NOMO-1 (cell line): ENCODE measurements at regions not wholly inside any gene's neighbourhood (a gene's known extent, or its start where the extent isn't known, plus 50 kb on each side); places are given as distances from the start of the nearest gene placed in this dataset.

ENCODE experiments used
- DNase-seq, 2 experiments: peaks; one replicate each; lab custom pipeline; 2025; ENCODE audit not compliant: unreplicated experiment in 2 of 2; lab: John Stamatoyannopoulos, UW

DNA sequence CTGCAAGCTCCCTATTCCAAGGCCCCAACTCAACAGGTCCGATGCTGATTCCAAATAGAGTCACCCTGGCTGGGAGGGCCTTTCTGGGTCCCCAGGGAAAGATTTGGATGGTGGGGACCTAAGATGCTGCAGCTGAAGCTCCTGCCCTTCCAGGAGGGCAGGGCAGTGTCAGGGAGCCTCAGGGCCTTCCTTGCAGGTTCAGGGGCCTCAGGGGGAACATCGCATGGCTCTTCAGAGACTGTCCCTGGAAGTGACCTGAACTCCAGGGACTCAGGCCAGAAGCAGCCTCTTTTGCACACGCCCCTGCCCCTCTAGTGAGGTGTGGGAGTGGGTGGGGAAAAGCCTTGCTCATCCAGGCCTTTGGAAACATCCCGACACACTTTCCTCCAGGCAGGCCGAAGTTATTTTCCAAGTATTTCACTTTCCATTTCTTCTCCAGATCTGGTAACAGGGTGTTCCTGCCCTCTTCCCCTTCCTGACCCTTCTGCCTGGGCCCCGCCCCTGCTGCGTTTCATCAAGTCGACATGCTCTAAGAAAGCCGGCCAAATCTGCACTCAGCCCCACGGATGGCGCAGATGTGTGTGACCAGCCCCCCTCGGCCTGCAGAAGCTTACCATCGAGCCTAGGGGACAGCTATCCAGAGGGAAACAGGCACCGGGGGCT is 159.5 kb downstream of the FGF18 start:
- DNase-seq, result no peak

DNA sequence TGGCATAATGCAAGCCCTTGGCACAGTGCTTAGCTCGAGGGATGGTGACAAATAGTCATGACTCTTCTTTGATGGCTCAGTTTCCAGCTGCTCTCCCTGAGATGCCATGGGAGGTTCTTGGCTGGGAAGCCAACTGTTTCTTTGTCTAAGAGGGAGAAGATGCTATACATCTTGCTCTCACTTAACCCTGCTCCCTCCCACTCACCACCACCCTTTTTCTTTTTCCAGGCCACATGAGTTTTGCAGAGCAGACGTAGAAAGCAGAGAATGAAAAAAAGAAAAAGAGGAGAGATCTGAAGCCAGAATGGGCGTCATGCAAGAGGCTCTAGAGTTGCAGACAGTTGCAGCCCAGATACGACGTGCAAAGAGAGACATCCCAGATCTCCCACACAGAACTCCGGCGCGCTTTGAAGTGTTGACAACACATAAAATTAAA is 160.5 kb downstream of the FGF18 start:
- DNase-seq, result no peak

GRCh38 chr5:171580502-171581265 is 161.2 kb downstream of the FGF18 start:
- no peak for DNase-seq

DNA sequence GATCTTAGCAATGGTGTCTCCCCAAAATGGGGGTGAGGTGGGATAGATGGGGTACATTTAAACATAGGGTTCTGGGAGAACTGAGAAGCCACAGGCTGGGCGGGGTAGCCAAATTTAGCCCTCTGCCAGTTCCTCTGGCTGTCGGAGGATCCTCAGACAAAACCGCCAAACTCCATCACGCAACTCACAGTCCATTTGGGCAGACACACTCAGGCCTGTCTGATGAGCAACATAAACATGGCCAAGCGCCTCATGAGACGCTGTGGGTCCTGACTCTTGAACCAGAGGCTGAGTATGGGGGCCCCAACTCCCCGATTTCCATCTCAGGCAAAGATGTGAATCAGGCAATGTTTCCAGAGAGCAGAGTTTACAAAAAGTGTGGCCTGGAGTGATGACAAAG is 162.3 kb downstream of the FGF18 start:
- DNase-seq, result no peak

- no peak for DNase-seq
Measured at GRCh38 chr5:171582849-171583248, 163.4 kb downstream of the FGF18 start.

DNA sequence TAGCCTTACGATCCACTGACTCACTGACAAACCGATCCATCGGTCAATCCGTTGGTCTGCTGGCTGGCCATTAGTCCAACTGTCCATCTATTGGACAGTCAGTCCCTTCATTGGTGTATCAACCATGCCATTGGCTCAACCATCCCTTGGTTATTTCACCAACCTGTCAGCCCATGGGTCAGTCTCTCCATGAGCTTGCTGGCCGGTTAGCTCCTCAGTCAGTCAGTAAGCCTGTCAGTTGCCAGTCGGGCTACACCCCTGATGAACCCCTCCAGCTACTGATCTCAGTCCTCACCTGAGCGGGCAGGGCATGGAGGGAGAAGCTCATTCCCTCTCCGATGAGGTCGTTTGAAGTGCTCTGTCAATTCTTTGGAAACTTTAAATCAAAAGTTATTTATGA is 166.5 kb downstream of the FGF18 start:
- no peak for DNase-seq

DNA sequence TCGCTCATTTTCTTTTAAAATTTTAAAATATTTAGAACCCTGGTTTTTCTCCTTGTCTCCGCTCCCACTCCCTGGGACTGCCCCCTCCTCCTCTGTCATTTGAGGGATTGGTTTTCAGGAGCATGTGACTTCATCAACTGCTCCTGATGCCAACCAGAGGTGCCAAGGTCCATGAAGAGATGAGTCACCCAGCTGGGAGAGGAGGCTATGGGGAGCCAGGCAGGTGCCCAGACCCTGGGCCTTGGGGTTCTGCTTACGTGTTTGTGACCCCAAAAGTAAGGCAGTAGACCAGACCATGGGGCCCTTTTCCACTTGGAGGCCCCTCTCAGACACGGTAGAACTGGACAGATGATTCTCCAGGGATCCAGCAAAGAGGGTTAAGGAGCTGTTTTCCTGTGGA is 167.0 kb downstream of the FGF18 start:
- no peak for DNase-seq

GRCh38 chr5:171588046-171588445 is 168.6 kb downstream of the FGF18 start:
- no peak for DNase-seq

- DNase-seq, result no peak
Measured at GRCh38 chr5:171588790-171589189, 169.3 kb downstream of the FGF18 start.

GRCh38 chr5:171589461-171589860 is 170.0 kb downstream of the FGF18 start:
- DNase-seq, result no peak

GRCh38 chr5:171592076-171592475 is 172.6 kb downstream of the FGF18 start:
- DNase-seq, result no peak

DNA sequence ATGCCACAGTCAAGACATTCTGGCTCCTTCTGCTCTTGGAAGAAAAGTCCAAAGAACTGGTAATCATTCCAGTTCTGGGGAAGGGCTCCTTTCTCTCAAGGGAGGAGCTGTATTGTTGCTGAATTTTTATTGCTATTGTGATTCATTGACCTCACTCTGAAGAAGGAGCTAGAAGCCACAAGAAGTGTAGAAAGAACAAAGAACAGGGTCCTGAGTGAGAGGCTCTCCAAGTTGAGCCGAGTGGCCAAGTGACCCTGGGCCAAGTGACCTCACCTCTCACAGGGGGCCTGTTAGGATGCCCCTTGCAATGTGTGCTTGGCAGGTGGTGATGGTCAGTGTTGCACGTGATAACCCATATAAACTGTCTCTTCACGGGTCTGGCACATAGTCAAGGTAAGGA is 173.3 kb downstream of the FGF18 start:
- no peak for DNase-seq

DNA sequence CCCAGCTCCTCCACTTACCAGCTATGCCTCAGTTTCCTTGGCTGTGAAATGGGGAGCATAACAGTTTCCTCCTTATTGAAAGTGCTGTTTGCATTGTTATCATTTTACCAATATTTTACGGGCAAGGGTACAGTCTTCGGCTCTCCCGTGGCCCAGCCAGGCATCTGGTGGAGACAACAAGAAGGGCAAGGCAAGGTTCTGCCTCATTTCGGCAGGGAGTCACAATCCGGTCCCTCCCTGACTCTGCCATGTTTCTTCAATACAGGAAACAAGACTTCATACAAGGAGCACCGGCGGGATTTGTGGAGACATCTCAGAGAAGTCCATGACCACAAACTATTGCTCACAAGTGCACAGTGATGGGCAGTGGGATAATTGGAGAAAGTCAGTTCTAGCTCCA is 174.0 kb downstream of the FGF18 start:
- no peak for DNase-seq

DNA sequence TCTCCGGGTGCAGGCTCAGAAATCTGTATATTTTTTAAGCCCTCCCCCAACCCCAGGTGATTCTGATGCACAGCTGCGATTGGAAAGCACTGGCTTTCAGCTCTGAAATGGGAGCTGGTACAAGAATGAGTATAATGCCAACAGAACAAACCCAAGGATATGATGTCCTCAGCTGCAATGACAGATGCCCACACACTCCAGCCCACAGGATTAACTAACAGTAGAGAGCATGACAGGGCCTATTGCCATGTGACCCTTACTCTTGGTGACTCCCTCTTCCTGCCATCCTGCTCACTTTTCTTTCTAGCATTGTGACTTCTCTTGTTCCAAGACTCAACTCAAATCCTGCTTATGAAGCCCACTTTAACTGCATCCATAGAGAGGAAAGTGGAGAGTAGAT is 174.5 kb downstream of the FGF18 start:
- DNase-seq, result no peak

GRCh38 chr5:171595401-171595800 is 176.0 kb downstream of the FGF18 start:
- DNase-seq, result no peak

- DNase-seq, result no peak
Measured at GRCh38 chr5:171595801-171596231, 176.4 kb downstream of the FGF18 start.

DNA sequence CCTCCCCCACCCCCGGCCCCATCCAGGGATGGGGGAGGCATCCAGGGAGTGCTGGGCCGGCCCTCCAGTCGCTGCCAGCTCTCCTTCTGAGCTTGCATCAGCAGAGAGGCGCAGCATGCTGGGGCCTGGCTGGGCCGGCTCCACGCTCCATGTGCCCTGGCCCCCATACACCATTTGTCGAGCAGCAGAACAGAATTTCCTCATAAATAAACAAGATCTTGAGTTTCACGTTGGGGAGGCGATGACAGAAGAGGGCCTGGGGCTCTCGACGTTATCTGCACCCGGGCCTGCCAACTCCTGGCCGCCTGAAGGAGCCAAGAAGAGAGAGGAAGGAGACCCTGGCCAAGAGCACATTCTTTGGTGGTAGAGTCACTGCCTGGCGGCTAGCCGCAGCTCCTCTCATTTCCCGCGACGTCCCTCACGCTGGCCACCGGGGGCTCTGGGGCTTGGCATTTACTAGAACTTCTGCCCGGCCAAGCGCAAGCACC is 177.0 kb downstream of the FGF18 start:
- DNase-seq, result no peak

GRCh38 chr5:171597946-171598640 is 178.6 kb downstream of the FGF18 start:
- no peak for DNase-seq

GRCh38 chr5:171598641-171599152 is 179.2 kb downstream of the FGF18 start:
- DNase-seq, result no peak

- DNase-seq, result no peak
Measured at GRCh38 chr5:171599411-171599810, 180.0 kb downstream of the FGF18 start.

DNA sequence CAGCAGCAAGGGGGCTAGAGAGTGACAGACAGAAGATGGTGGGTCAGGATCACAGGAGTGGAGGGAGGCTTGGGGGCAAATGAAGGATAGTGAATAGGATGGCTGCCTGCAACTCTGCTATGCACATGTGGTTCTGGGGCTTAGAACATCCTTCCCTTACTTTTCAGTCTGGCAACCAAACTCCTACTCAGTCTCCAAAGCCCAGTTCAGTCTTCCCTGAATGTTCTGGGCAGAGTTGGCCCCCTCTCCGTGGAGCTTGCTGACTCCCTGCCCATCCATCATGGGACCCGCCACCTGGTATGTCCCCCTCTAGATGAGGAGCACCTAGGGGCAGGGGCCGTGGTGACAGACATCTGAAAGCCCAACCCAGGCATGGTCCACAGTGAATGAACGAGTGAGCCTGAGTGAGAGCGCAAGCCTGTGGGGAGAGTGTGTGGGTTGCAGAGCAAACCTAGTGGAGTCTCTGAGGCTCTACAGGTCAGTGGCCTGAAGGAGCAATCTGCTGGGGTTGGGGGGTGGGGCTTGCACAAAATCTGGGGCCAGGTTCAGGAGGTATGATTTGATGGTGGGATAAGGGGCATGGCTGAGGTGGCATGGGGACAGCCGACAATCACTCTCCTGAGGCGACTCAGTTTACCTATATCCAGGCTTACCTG is 180.6 kb downstream of the FGF18 start:
- DNase-seq, result no peak
